Stomach (tissue), 4 donors: ENCODE measurements at regions not wholly inside any gene's neighbourhood (a gene's known extent, or its start where the extent isn't known, plus 50 kb on each side); places are given as distances from the start of the nearest gene placed in this dataset.

ENCODE experiments used
- CTCF ChIP-seq, 7 experiments: fragments of 450-650 bp in 4 of 7; fragments of 200-600 bp in 3 of 7; sonication (generic) in 3 of 7; IDR thresholded peaks; one replicate each; pipeline ENCODE4 v1.5.1; 2016 to 2019; ENCODE audit warnings: antibody characterized with exemption in 7 of 7, control low read depth in 2 of 7, mild to moderate bottlenecking in 1 of 7
- EP300 ChIP-seq: sonication (generic); formaldehyde crosslinking; IDR thresholded peaks from one replicate; pipeline ENCODE4 v1.6.1; 2017; ENCODE audit warnings: antibody characterized with exemption
- POLR2A ChIP-seq, 4 donors: fragments of 450-650 bp; IDR thresholded peaks; one replicate each; pipeline ENCODE4 v1.6.1; 2016; ENCODE audit warnings: antibody characterized with exemption in 4 of 4, control low read depth in 2 of 4, mild to moderate bottlenecking in 1 of 4, moderate library complexity in 1 of 4
- POLR2AphosphoS5 ChIP-seq, 3 donors: sonication (generic); formaldehyde crosslinking; IDR thresholded peaks; one replicate each; pipeline ENCODE4 v1.6.1; 2016; ENCODE audit warnings: antibody characterized with exemption in 3 of 3

- no peak for TF ChIP-seq CTCF (IDR thresholded peaks at IDR 0.05)
- no peak for TF ChIP-seq POLR2AphosphoS5 (IDR thresholded peaks at IDR 0.05)
- no peak for TF ChIP-seq POLR2A (IDR thresholded peaks at IDR 0.05)
- TF ChIP-seq EP300 = no peak
These were observed 350.3 kb downstream of the ZIC3 start for GRCh38 chrX:137916090-137916746.
